ENCODE measurements at regions not wholly inside any gene's neighbourhood (a gene's known extent, or its start where the extent isn't known, plus 50 kb on each side); places are given as distances from the start of the nearest gene placed in this dataset.

DNA sequence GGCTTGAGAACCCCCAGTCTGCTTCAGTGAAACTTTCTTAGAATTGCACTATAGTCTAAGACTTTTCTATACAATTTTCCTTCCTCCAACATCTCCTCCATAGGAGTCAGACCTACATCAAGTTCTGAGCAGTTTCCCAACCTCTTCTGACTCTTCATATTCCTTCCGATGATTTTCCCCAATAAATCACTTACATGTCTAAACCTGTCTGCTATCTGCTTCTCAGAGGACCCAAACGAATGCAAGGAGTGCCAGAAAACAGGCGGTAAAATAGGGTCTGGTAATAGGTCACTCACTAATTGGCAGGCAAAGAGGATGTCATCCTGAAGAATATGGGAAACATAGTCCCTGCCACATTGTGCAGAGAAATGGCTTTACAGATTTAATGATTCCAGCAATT, 153.9 kb downstream of the PCDH18 start:
- TF ChIP-seq, protein P1, sequence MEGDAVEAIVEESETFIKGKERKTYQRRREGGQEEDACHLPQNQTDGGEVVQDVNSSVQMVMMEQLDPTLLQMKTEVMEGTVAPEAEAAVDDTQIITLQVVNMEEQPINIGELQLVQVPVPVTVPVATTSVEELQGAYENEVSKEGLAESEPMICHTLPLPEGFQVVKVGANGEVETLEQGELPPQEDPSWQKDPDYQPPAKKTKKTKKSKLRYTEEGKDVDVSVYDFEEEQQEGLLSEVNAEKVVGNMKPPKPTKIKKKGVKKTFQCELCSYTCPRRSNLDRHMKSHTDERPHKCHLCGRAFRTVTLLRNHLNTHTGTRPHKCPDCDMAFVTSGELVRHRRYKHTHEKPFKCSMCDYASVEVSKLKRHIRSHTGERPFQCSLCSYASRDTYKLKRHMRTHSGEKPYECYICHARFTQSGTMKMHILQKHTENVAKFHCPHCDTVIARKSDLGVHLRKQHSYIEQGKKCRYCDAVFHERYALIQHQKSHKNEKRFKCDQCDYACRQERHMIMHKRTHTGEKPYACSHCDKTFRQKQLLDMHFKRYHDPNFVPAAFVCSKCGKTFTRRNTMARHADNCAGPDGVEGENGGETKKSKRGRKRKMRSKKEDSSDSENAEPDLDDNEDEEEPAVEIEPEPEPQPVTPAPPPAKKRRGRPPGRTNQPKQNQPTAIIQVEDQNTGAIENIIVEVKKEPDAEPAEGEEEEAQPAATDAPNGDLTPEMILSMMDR (IDR thresholded peaks at IDR 0.05; ENCODE audit: insufficient read depth, low read length, poor library complexity, severe bottlenecking) = no peak
- no peak for TF ChIP-seq EZH2phosphoT487 (conservative IDR thresholded peaks at IDR 0.05; ENCODE audit: low read length)

Data from SU-DHL-6 (cell line).